Nephron progenitor cell (in vitro differentiated cells): ENCODE measurements at regions not wholly inside any gene's neighbourhood (a gene's known extent, or its start where the extent isn't known, plus 50 kb on each side); places are given as distances from the start of the nearest gene placed in this dataset.

ENCODE experiments used
- DNase-seq: peaks from one replicate; pipeline ENCODE4 v3.0.0; 2021
- H3K27ac Mint-ChIP-seq: 2 replicates; pipeline ENCODE4 v1.8.0; 2021; ENCODE audit warnings: mild to moderate bottlenecking, moderate library complexity, mixed read lengths
- H3K27me3 Mint-ChIP-seq: 2 replicates; pipeline ENCODE4 v1.8.0; 2021; ENCODE audit warnings: mild to moderate bottlenecking, low read depth, mixed read lengths; ENCODE audit not compliant: poor library complexity
- H3K36me3 Mint-ChIP-seq: 2 replicates; pipeline ENCODE4 v1.8.0; 2021; ENCODE audit warnings: low read depth, mixed read lengths
- H3K4me1 Mint-ChIP-seq: 2 replicates; pipeline ENCODE4 v1.8.0; 2021; ENCODE audit warnings: mixed read lengths
- H3K4me3 Mint-ChIP-seq: 2 replicates; pipeline ENCODE4 v1.8.0; 2021; ENCODE audit warnings: mild to moderate bottlenecking, moderate library complexity, mixed read lengths
- H3K9me3 Mint-ChIP-seq: 2 replicates; pipeline ENCODE4 v1.8.0; 2021; ENCODE audit warnings: mild to moderate bottlenecking, moderate library complexity, mixed read lengths
- TF ChIP-seq, protein P1 (sequence below): fragments of 200-600 bp; sonication (generic); IDR thresholded peaks from 2 replicates; pipeline ENCODE4 v1.5.0; 2021; ENCODE audit warnings: antibody characterized with exemption

DNA sequence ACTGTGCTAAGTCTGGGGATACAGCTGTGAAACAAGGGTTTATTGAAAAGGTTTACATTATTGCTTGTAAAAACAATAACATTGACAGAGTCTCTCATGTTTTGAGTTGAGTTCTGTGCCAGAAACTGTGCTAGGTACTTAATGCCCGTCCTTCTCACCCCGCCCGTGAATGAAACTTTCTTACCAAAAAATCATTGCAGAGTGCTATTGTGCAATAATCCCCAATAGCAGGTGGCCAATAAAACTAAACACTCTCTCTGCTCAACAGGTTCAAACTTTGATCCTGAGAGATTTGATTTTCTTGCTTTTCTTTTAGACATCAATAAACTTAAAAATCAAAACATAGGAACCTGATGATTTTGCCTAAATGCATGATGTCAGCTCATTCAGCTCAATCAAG, 441.6 kb downstream of the HAPSTR1 start:
- no peaks in the 10 kb centered on the region for H3K4me1 Mint-ChIP-seq
- no peaks in the 10 kb centered on the region for H3K36me3 Mint-ChIP-seq
- peaks cover 28% of the 10 kb centered on the region for H3K9me3 Mint-ChIP-seq
- TF ChIP-seq, protein P1, sequence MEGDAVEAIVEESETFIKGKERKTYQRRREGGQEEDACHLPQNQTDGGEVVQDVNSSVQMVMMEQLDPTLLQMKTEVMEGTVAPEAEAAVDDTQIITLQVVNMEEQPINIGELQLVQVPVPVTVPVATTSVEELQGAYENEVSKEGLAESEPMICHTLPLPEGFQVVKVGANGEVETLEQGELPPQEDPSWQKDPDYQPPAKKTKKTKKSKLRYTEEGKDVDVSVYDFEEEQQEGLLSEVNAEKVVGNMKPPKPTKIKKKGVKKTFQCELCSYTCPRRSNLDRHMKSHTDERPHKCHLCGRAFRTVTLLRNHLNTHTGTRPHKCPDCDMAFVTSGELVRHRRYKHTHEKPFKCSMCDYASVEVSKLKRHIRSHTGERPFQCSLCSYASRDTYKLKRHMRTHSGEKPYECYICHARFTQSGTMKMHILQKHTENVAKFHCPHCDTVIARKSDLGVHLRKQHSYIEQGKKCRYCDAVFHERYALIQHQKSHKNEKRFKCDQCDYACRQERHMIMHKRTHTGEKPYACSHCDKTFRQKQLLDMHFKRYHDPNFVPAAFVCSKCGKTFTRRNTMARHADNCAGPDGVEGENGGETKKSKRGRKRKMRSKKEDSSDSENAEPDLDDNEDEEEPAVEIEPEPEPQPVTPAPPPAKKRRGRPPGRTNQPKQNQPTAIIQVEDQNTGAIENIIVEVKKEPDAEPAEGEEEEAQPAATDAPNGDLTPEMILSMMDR, result no peak
- no peak overlapping the region for H3K27ac Mint-ChIP-seq
- peaks cover 7% of the 10 kb centered on the region for H3K27me3 Mint-ChIP-seq
- no peak for DNase-seq
- no peak overlapping the region for H3K4me3 Mint-ChIP-seq

DNA sequence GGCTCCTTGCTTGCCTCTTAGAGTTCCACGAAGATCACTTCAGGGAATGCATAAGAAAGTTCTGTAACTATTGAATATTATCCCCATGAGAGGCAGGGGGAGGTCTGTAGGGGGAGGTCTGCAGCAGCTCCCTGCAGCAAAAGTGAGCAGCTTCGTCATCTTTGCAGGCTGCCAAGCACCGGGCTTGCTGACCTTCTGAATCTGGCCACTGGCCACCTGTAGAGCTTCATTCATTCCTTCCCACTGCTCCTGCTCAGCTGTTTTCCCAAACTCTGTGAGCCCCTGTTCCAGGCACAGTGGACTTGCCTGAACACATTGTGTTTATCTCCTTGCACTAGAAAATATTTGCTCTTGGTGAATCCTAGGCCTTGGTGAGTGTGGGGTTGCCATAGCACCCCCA, 443.3 kb downstream of the HAPSTR1 start:
- peaks cover 40% of the 10 kb centered on the region for H3K9me3 Mint-ChIP-seq
- no peaks in the 10 kb centered on the region for H3K4me1 Mint-ChIP-seq
- no peak overlapping the region for H3K4me3 Mint-ChIP-seq
- H3K27me3 Mint-ChIP-seq, result peaks cover 5% of the 10 kb centered on the region
- no peak for DNase-seq
- TF ChIP-seq, protein P1, result no peak
- no peak overlapping the region for H3K27ac Mint-ChIP-seq
- H3K36me3 Mint-ChIP-seq, result no peaks in the 10 kb centered on the region

DNA sequence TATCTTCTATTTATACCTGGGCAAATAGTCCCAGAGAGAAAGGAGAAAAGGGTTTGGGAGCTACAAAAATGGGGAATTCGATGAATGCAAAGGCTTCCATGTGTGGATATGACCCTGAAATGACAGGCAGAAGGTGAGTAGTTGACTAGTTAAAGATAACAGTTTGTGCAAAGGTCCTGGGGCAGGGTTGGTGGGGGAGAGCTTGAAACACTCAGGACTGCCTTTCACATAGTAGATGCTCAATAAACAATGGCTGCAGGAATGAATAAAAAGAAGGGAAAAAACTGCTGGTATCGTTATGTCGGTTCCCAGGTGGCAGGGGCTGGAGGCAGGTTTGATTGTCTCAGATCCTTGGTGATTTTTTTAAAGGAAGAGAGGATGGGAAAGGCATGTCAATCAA, 445.5 kb downstream of the HAPSTR1 start:
- H3K36me3 Mint-ChIP-seq, result no peaks in the 10 kb centered on the region

DNA sequence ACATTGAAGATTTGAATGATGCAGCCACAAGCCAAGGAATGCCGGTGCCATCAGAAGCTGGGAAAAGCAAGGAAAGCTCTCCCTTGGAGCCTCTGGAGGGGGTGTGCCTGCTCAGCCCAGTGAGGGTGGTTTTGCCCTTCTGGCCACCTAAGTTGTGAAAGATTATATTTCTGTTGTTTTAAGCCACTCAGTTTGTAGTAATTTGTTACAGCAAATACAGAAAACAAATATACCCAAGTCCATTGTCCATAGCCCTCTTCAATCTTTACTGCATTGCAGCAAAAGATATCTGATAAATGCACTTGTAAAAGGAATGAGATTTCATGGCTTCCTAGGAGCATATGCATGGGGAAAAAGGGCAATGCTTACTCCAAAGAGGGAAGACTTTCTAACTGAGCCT, 447.9 kb downstream of the HAPSTR1 start:
- no peak overlapping the region for H3K4me3 Mint-ChIP-seq
- no peak for DNase-seq
- no peak overlapping the region for H3K27ac Mint-ChIP-seq
- H3K4me1 Mint-ChIP-seq, result peaks cover 6% of the 10 kb centered on the region
- TF ChIP-seq, protein P1, result no peak
- no peaks in the 10 kb centered on the region for H3K36me3 Mint-ChIP-seq
- peaks cover 8% of the 10 kb centered on the region for H3K27me3 Mint-ChIP-seq
- H3K9me3 Mint-ChIP-seq, result peaks cover 24% of the 10 kb centered on the region

More for the DNA sequence above, 445.5 kb downstream of the HAPSTR1 start:
- TF ChIP-seq, protein P1, result no peak
- no peak for DNase-seq
- Mint-ChIP-seq H3K27ac (no peak overlapping the region), H3K4me1 (no peaks in the 10 kb centered on the region), H3K9me3 (peaks cover 36% of the 10 kb centered on the region), H3K4me3 (no peak overlapping the region), H3K27me3 (peaks cover 11% of the 10 kb centered on the region)

DNA sequence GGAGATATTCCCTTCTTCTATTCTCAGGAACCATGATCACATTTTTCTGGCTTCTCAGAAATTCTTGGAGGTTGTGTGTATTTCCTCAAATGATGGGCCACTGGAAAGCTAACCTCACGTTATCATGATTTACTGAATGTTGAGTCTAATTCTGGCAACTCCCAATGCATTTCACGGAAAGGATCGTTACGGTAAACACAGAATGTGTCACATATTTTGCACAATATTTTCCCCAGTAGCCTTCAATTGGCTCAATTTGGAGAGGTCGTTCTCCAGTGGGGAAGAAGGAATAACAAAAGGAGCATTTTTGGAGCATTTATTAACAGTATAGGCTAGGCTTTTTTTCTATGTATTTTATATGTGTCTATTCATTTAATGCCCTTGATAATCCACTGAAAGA, 450.3 kb downstream of the HAPSTR1 start:
- H3K36me3 Mint-ChIP-seq, result no peaks in the 10 kb centered on the region
- H3K4me1 Mint-ChIP-seq, result peaks cover 6% of the 10 kb centered on the region
- peaks cover 8% of the 10 kb centered on the region for H3K27me3 Mint-ChIP-seq
- no peak overlapping the region for H3K27ac Mint-ChIP-seq
- TF ChIP-seq, protein P1, result no peak
- peaks cover 20% of the 10 kb centered on the region for H3K9me3 Mint-ChIP-seq
- DNase-seq, result no peak
- H3K4me3 Mint-ChIP-seq, result no peak overlapping the region

DNA sequence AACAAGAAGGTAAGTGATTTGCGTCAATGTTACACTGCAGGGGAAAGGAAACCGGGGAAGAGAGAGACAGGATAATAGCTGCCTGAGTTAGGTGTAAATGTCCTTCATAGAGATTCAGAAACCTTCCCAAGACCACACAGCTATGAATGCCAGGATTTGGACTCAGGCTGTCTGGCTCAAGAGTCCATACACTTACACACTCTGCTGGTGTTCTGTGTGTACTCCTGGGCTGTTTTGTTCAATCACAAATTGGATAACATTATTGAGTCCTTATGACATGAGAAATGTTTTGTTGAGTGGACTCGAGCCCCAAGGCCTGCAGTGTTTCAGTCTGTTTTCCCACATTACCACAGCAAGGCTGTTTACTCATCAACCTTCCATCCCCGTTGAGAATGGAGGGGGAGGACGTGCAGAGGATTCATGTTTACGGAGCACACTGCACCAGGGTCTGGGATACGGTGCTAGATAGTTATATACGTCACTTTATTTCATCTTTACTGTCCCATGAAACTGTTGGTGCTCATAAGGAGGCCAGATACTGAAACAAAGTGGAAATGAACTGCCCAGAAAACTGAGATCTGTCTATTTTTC, 450.8 kb downstream of the HAPSTR1 start:
- Mint-ChIP-seq H3K27me3 (peaks cover 8% of the 10 kb centered on the region), H3K4me3 (no peak overlapping the region), H3K4me1 (peaks cover 6% of the 10 kb centered on the region), H3K9me3 (peaks cover 17% of the 10 kb centered on the region), H3K27ac (no peak overlapping the region), H3K36me3 (no peaks in the 10 kb centered on the region)
- TF ChIP-seq, protein P1, result no peak
- DNase-seq, result no peak
